H1 (cell line): ENCODE measurements at regions not wholly inside any gene's neighbourhood (a gene's known extent, or its start where the extent isn't known, plus 50 kb on each side); places are given as distances from the start of the nearest gene placed in this dataset.

Experiments used
- RXRA ChIP-seq: IDR thresholded peaks from 2 replicates; pipeline ENCODE4 v1.6.1; 2011; ENCODE audit warnings: low read depth, mild to moderate bottlenecking, low read length, moderate library complexity; ENCODE audit not compliant: insufficient read depth

- no peak for TF ChIP-seq RXRA
Observed at GRCh38 chr2:8178911-8179310, 502.9 kb upstream of the ID2 start (continued).
